T-helper 22 cell (primary cell): ENCODE measurements at regions not wholly inside any gene's neighbourhood (a gene's known extent, or its start where the extent isn't known, plus 50 kb on each side); places are given as distances from the start of the nearest gene placed in this dataset.
"Not testable (repeated sequence)": the region's sequence is repeated elsewhere in the genome, so short reads cannot be mapped to it uniquely, and the experiment has no call there.

Experiments
- DNase-seq: peaks from one replicate; pipeline ENCODE4 v3.0.0-alpha.2; 2020; ENCODE audit warnings: low read depth

GRCh38 chr22:22120160-22120559 is 124.4 kb upstream of the VPREB1 start:
- DNase-seq = no peak

- no peak for DNase-seq
Observed at GRCh38 chr22:22118987-22119386, 125.6 kb upstream of the VPREB1 start.

GRCh38 chr22:22117864-22118544 is 126.6 kb upstream of the VPREB1 start:
- DNase-seq = not testable (repeated sequence)

GRCh38 chr22:22116997-22117770 is 127.4 kb upstream of the VPREB1 start:
- DNase-seq = not testable (repeated sequence)

- no peak for DNase-seq
Observed at GRCh38 chr22:22113701-22114100, 130.9 kb upstream of the VPREB1 start.

- DNase-seq = no peak
Observed at GRCh38 chr22:22112533-22113294, 130.1 kb upstream of the TOP3B start.

GRCh38 chr22:22111983-22112382 is 129.4 kb upstream of the TOP3B start:
- no peak for DNase-seq

- DNase-seq = no peak
Observed at GRCh38 chr22:22111267-22111751, 128.7 kb upstream of the TOP3B start.

GRCh38 chr22:22110548-22111266 is 128.1 kb upstream of the TOP3B start:
- no peak for DNase-seq

GRCh38 chr22:22109693-22110466 is 127.3 kb upstream of the TOP3B start:
- no peak for DNase-seq

- DNase-seq = no peak
Observed at GRCh38 chr22:22106855-22107254, 124.3 kb upstream of the TOP3B start.

- no peak for DNase-seq
Observed at GRCh38 chr22:22105364-22105763, 122.8 kb upstream of the TOP3B start.

- DNase-seq = no peak
Observed at GRCh38 chr22:22103078-22103875, 120.7 kb upstream of the TOP3B start.

GRCh38 chr22:22099833-22100812 is 117.5 kb upstream of the TOP3B start:
- DNase-seq = no peak

GRCh38 chr22:22099194-22099486 is 116.6 kb upstream of the TOP3B start:
- DNase-seq = no peak

- no peak for DNase-seq
Observed at GRCh38 chr22:22098457-22099193, 116.0 kb upstream of the TOP3B start.

- no peak for DNase-seq
Observed at GRCh38 chr22:22097727-22098228, 115.2 kb upstream of the TOP3B start.

GRCh38 chr22:22094921-22095320 is 112.3 kb upstream of the TOP3B start:
- no peak for DNase-seq
